B cell (primary cell): ENCODE measurements at regions not wholly inside any gene's neighbourhood (a gene's known extent, or its start where the extent isn't known, plus 50 kb on each side); places are given as distances from the start of the nearest gene placed in this dataset.

Experiments
- ATAC-seq: fragments of 200-7000 bp; cut with Tn5 transposase; one replicate; pipeline ENCODE4 v1.10.0; 2021; ENCODE audit warnings: low read depth, mild to moderate bottlenecking, moderate number of reproducible peaks, moderate library complexity
- CTCF ChIA-PET: fragments of 350-600 bp; sonication (Branson Sonifier 250); formaldehyde crosslinking; loops from one replicate; lab custom pipeline; 2021; ENCODE audit warnings: antibody characterized with exemption, inconsistent platforms; lab: Charles Lee
- POLR2A ChIA-PET: fragments of 350-600 bp; sonication (Branson Sonifier 250); formaldehyde crosslinking; loops from one replicate; lab custom pipeline; 2021; ENCODE audit warnings: antibody characterized with exemption; lab: Charles Lee
- DNase-seq: peaks from one replicate; pipeline ENCODE4 v3.0.0; 2013
- H2AFZ ChIP-seq: 2 replicates; pipeline ENCODE4 v1.6.1; 2012; ENCODE audit warnings: mild to moderate bottlenecking, low read depth, low read length; ENCODE audit not compliant: insufficient read depth, poor library complexity, severe bottlenecking
- H3K27ac ChIP-seq, 2 donors: 1 replicate in 1 of 2; 2 replicates in 1 of 2; pipeline ENCODE4 v1.5.1; 2012 to 2013; ENCODE audit warnings: low read length in 2 of 2, mild to moderate bottlenecking in 2 of 2, moderate library complexity in 1 of 2
- H3K27me3 ChIP-seq, 4 experiments: fragments of 200-600 bp in 1 of 4; sonication (generic) in 1 of 4; replicated peaks in 1 of 4; 1 replicate in 2 of 4; 2 replicates in 2 of 4; pipeline versions ENCODE4 v1.6.1 to v1.7.0; 2013 to 2016; ENCODE audit warnings: low read length in 3 of 4, mild to moderate bottlenecking in 2 of 4, mixed read lengths in 1 of 4, moderate library complexity in 1 of 4; ENCODE audit not compliant: insufficient read depth in 4 of 4, control insufficient read depth in 3 of 4; ENCODE audit errors: control extremely low read depth in 1 of 4
- H3K36me3 ChIP-seq, 2 experiments: replicated peaks in 1 of 2; 1 replicate in 1 of 2; 2 replicates in 1 of 2; pipeline versions ENCODE4 v1.6.1 to v1.7.1; 2013; ENCODE audit warnings: low read length in 1 of 2; ENCODE audit not compliant: insufficient read depth in 2 of 2, control insufficient read depth in 1 of 2; ENCODE audit errors: control extremely low read depth in 1 of 2, extremely low read depth in 1 of 2
- H3K4me1 ChIP-seq, 2 donors: fragments of 200-600 bp in 1 of 2; sonication (generic) in 1 of 2; 1 replicate in 1 of 2; 2 replicates in 1 of 2; pipeline versions ENCODE4 v1.5.1 to v1.6.1; 2013 to 2017; ENCODE audit warnings: low read length in 2 of 2; ENCODE audit not compliant: control insufficient read depth in 2 of 2, insufficient read depth in 2 of 2
- H3K4me2 ChIP-seq: replicated peaks from 2 replicates; pipeline ENCODE3; 2012; ENCODE audit warnings: mild to moderate bottlenecking, low read depth, low read length; ENCODE audit not compliant: poor library complexity, severe bottlenecking
- H3K4me3 ChIP-seq, 5 experiments: fragments of 200-600 bp in 1 of 5; sonication (generic) in 1 of 5; 1 replicate in 3 of 5; 2 replicates in 2 of 5; pipeline versions ENCODE4 v1.5.1 to v1.7.0; 2011 to 2016; ENCODE audit warnings: low read length in 4 of 5, mild to moderate bottlenecking in 4 of 5, low read depth in 2 of 5, control low read depth in 1 of 5, moderate library complexity in 1 of 5; ENCODE audit not compliant: insufficient read depth in 1 of 5; ENCODE audit errors: control extremely low read depth in 1 of 5, extremely low read depth in 1 of 5
- H3K79me2 ChIP-seq: fragments of 200-600 bp; sonication (generic); one replicate; pipeline ENCODE4 v1.6.0; 2016; ENCODE audit warnings: low read length; ENCODE audit not compliant: control insufficient read depth, insufficient read depth
- H3K9ac ChIP-seq: fragments of 200-600 bp; sonication (generic); 2 replicates; pipeline ENCODE4 v1.6.1; 2017; ENCODE audit warnings: mild to moderate bottlenecking, low read length, moderate library complexity
- H3K9me3 ChIP-seq, 3 donors: one replicate each; pipeline versions ENCODE4 v1.6.1 to v1.7.1; 2013; ENCODE audit warnings: low read length in 2 of 3; ENCODE audit not compliant: control insufficient read depth in 2 of 3, insufficient read depth in 1 of 3; ENCODE audit errors: control extremely low read depth in 1 of 3
- H4K20me1 ChIP-seq: 2 replicates; pipeline ENCODE4 v1.6.0; 2012; ENCODE audit warnings: mild to moderate bottlenecking, low read length; ENCODE audit not compliant: insufficient read depth, control insufficient read depth, poor library complexity, severe bottlenecking
- H3K27ac Mint-ChIP-seq: one replicate; pipeline ENCODE4 v1.8.0; 2021; ENCODE audit warnings: mixed read lengths
- H3K27me3 Mint-ChIP-seq: one replicate; pipeline ENCODE4 v1.8.0; 2021; ENCODE audit warnings: mixed read lengths
- H3K4me1 Mint-ChIP-seq: one replicate; pipeline ENCODE4 v1.8.0; 2021; ENCODE audit warnings: mixed read lengths
- H3K4me3 Mint-ChIP-seq: one replicate; pipeline ENCODE4 v1.8.0; 2021; ENCODE audit warnings: mixed read lengths
- H3K9me3 Mint-ChIP-seq: one replicate; pipeline ENCODE4 v1.8.0; 2022; ENCODE audit warnings: mixed read lengths; ENCODE audit not compliant: insufficient read depth
- CTCF ChIP-seq: fragments of 200-600 bp; IDR thresholded peaks from one replicate; pipeline ENCODE4 v1.8.0; 2022; ENCODE audit warnings: antibody characterized with exemption, mild to moderate bottlenecking
- EZH2 ChIP-seq: IDR thresholded peaks from 2 replicates; pipeline ENCODE4 v1.6.1; 2012; ENCODE audit warnings: borderline replicate concordance, low read depth, mild to moderate bottlenecking, moderate library complexity, low read length; ENCODE audit not compliant: insufficient read depth, poor library complexity, severe bottlenecking
- WGBS: methylation state at CpG from one replicate; pipeline ENCODE4 v1.1.5; 2013; ENCODE audit warnings: missing lambda C conversion rate; ENCODE audit not compliant: insufficient coverage; 5-methylcytosine and 5-hydroxymethylcytosine counted together
- intact Hi-C: fragments of 100-400 bp; cut with micrococcal nuclease; formaldehyde crosslinking; loops from one replicate; pipeline ENCODE4 v1.10.0; 2022

DNA sequence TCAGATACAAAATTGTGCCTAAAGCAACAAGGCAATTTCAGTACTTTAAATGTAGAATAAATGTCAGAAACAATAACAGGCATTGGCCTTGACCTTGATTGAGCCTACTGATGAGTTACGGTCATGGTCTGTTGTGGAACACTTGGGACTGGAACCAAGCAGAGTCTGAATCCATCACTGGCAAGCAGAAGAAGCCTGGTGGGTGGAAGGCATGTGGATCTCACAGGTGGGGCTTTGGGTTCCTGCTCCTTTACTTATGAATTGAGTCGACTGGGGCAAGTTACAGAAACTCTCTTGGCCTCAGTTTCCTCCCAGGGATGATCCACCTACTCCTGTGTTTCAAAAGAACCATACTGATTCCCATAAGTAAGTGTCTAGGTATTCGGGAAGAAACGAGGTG is 102.3 kb downstream of the KCNF1 start:
- ATAC-seq (no peak), DNase-seq (no peak)
- peaks cover 0 to 42% (median 5%) of the 10 kb centered on the region in 3 donors for H3K9me3 ChIP-seq
- H3K79me2 ChIP-seq, result no peaks in the 10 kb centered on the region
- Mint-ChIP-seq H3K27ac (no peak overlapping the region), H3K4me1 (no peaks in the 10 kb centered on the region), H3K9me3 (peaks cover 11% of the 10 kb centered on the region), H3K27me3 (peaks cover 21% of the 10 kb centered on the region), H3K4me3 (no peak overlapping the region)
- TF ChIP-seq CTCF (no peak), EZH2 (no peak)
- intact Hi-C loops, result no loop called here
- 100% methylated on average over 1 of the region's 4 CpGs for WGBS
- H3K36me3 ChIP-seq, result no peaks in the 10 kb centered on the region
- no peak overlapping the region for H3K9ac ChIP-seq
- ChIA-PET CTCF (no interaction called here), POLR2A (no interaction called here)
- no peak overlapping the region for H3K4me2 ChIP-seq
- no peaks in the 10 kb centered on the region for H3K4me1 ChIP-seq
- no peak overlapping the region for H2AFZ ChIP-seq
- peaks cover 0 to 11% (median 0%) of the 10 kb centered on the region in 4 experiments for H3K27me3 ChIP-seq
- no peaks in the 10 kb centered on the region for H4K20me1 ChIP-seq
- no peak overlapping the region for H3K27ac ChIP-seq
- no peak overlapping the region for H3K4me3 ChIP-seq

GRCh38 chr2:11016735-11017388 is 105.1 kb downstream of the KCNF1 start:
- Mint-ChIP-seq H3K9me3 (no peaks in the 10 kb centered on the region), H3K27me3 (peaks cover 31% of the 10 kb centered on the region), H3K4me3 (no peak overlapping the region), H3K4me1 (no peaks in the 10 kb centered on the region), H3K27ac (no peak overlapping the region)
- Histone ChIP-seq H3K79me2 (no peaks in the 10 kb centered on the region), H3K9me3 (peaks cover 0 to 21% (median 0%) of the 10 kb centered on the region in 3 donors), H2AFZ (no peak overlapping the region), H3K9ac (no peak overlapping the region), H3K36me3 (no peaks in the 10 kb centered on the region), H3K27ac (no peak overlapping the region), H4K20me1 (no peaks in the 10 kb centered on the region), H3K27me3 (peaks cover 0 to 11% (median 2%) of the 10 kb centered on the region in 4 experiments), H3K4me2 (no peak overlapping the region), H3K4me1 (no peaks in the 10 kb centered on the region), H3K4me3 (no peak overlapping the region)
- no peak for DNase-seq
- no peak for TF ChIP-seq EZH2
- TF ChIP-seq CTCF, result no peak
- intact Hi-C loops, result no loop called here
- ChIA-PET POLR2A (no interaction called here), CTCF (no interaction called here)
- no peak for ATAC-seq
- 97% methylated on average over 5 of the region's 7 CpGs for WGBS
